ENCODE measurements at regions not wholly inside any gene's neighbourhood (a gene's known extent, or its start where the extent isn't known, plus 50 kb on each side); places are given as distances from the start of the nearest gene placed in this dataset.

DNA sequence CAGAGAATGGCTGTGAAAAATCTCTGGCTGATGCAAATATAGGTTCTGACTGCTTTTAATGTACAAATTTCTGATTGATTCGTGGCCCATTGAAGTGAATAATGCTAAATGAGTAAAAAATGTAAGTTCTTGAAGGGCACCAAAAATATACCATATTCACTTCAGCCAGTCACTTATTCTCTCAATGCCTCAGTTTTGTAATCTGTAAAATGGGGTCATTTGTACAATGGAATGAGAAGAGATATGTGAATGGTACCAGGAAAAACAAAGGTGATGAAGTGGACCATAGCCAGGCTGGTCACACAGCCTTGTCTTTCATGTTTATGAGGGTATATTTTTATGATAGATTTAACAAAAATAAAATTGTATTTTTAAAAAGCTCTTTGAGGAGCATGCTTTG lies 441.2 kb upstream of the NR3C2 start:
- H3K27ac Mint-ChIP-seq (ENCODE audit: unreplicated experiment): no peak overlapping the region
- TF ChIP-seq, protein P1, sequence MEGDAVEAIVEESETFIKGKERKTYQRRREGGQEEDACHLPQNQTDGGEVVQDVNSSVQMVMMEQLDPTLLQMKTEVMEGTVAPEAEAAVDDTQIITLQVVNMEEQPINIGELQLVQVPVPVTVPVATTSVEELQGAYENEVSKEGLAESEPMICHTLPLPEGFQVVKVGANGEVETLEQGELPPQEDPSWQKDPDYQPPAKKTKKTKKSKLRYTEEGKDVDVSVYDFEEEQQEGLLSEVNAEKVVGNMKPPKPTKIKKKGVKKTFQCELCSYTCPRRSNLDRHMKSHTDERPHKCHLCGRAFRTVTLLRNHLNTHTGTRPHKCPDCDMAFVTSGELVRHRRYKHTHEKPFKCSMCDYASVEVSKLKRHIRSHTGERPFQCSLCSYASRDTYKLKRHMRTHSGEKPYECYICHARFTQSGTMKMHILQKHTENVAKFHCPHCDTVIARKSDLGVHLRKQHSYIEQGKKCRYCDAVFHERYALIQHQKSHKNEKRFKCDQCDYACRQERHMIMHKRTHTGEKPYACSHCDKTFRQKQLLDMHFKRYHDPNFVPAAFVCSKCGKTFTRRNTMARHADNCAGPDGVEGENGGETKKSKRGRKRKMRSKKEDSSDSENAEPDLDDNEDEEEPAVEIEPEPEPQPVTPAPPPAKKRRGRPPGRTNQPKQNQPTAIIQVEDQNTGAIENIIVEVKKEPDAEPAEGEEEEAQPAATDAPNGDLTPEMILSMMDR (IDR thresholded peaks at IDR 0.05): no peak
- no peak for DNase-seq (ENCODE audit: extremely low spot score, unreplicated experiment)

DNA sequence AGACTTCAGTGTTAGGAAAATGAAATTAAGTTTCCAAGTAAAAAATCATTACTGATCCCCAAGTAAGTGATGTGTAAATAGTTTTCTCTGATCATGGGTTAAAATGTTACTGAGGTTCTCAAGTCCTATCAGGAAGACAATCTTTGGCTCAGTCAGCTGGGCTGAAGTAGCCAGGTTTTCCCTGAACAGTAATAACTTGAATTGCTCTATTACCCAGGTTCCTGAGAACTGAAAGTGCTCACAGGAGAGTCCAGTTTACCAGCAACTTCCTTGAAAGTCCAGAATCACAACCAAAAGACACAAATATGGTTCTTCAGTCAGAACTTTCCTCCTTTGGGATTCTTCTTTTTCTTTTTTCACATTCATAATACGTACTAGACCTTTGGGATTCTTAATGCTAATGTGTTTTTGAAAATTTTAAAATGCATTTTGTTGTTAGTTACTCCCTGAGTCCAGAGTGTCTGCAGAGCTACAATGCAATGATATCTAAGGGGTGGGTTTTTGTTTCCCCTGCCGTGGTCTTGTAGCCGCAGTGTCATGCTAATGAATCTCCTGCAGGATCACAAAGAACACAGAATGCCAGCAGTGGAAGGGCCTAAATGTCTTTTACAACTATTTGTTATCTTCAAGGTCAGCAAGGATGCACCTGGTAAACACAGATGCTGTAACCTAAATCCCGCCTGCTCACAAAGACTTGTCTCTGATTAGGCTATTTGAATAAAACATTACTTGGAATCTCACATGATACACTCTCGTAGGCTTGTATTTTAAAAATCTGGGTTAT lies 439.8 kb upstream of the NR3C2 start:
- TF ChIP-seq, protein P1 (IDR thresholded peaks at IDR 0.05): no peak
- Mint-ChIP-seq H3K9me3 (ENCODE audit: unreplicated experiment) (no peaks in the 10 kb centered on the region), H3K27me3 (ENCODE audit: unreplicated experiment) (no peaks in the 10 kb centered on the region)

More for the DNA sequence above, 441.2 kb upstream of the NR3C2 start:
- Mint-ChIP-seq H3K27me3 (ENCODE audit: unreplicated experiment) (no peaks in the 10 kb centered on the region), H3K4me1 (ENCODE audit: unreplicated experiment) (no peaks in the 10 kb centered on the region), H3K4me3 (ENCODE audit: unreplicated experiment) (no peak overlapping the region), H3K36me3 (ENCODE audit: unreplicated experiment) (no peaks in the 10 kb centered on the region), H3K9me3 (ENCODE audit: unreplicated experiment) (no peaks in the 10 kb centered on the region)

GRCh38 chr4:148874331-148874730 lies 432.1 kb upstream of the NR3C2 start:
- H3K4me3 Mint-ChIP-seq (ENCODE audit: unreplicated experiment): no peak overlapping the region
- H3K9me3 Mint-ChIP-seq (ENCODE audit: unreplicated experiment): no peaks in the 10 kb centered on the region
- H3K36me3 Mint-ChIP-seq (ENCODE audit: unreplicated experiment): no peaks in the 10 kb centered on the region
- no peaks in the 10 kb centered on the region for H3K27me3 Mint-ChIP-seq (ENCODE audit: unreplicated experiment)
- TF ChIP-seq, protein P1 (IDR thresholded peaks at IDR 0.05): no peak
- no peak for DNase-seq (ENCODE audit: extremely low spot score, unreplicated experiment)
- no peak overlapping the region for H3K27ac Mint-ChIP-seq (ENCODE audit: unreplicated experiment)
- H3K4me1 Mint-ChIP-seq (ENCODE audit: unreplicated experiment): no peaks in the 10 kb centered on the region

More for the DNA sequence above, 439.8 kb upstream of the NR3C2 start:
- Mint-ChIP-seq H3K4me3 (ENCODE audit: unreplicated experiment) (no peak overlapping the region), H3K36me3 (ENCODE audit: unreplicated experiment) (no peaks in the 10 kb centered on the region), H3K27ac (ENCODE audit: unreplicated experiment) (no peak overlapping the region), H3K4me1 (ENCODE audit: unreplicated experiment) (no peaks in the 10 kb centered on the region)
- no peak for DNase-seq (ENCODE audit: extremely low spot score, unreplicated experiment)

DNA sequence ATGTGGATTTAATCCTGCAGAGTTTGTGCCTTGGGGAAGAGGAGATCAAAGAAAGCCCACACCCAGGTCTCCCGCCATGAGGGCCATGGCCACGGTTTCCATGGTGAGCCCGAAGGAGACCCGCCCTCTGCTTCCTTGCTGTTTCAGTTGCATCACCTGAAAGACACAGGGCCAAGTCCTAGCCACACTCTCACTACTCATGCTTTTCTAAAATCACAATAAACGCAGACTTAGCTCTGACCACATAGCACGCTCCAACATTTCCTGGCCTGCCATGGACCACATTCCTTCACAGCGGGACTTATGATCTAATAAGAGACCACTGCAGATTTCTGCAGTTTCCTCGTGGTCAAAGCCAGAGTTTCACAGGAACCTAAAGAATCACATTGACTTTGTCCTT lies 426.0 kb upstream of the NR3C2 start:
- TF ChIP-seq, protein P1 (IDR thresholded peaks at IDR 0.05): no peak
- Mint-ChIP-seq H3K27me3 (ENCODE audit: unreplicated experiment) (no peaks in the 10 kb centered on the region), H3K27ac (ENCODE audit: unreplicated experiment) (no peak overlapping the region), H3K4me3 (ENCODE audit: unreplicated experiment) (no peak overlapping the region), H3K36me3 (ENCODE audit: unreplicated experiment) (no peaks in the 10 kb centered on the region), H3K4me1 (ENCODE audit: unreplicated experiment) (no peaks in the 10 kb centered on the region), H3K9me3 (ENCODE audit: unreplicated experiment) (peaks cover 3% of the 10 kb centered on the region)
- DNase-seq (ENCODE audit: extremely low spot score, unreplicated experiment): no peak

- Mint-ChIP-seq H3K36me3 (ENCODE audit: unreplicated experiment) (no peaks in the 10 kb centered on the region), H3K27me3 (ENCODE audit: unreplicated experiment) (no peaks in the 10 kb centered on the region), H3K27ac (ENCODE audit: unreplicated experiment) (no peak overlapping the region), H3K4me1 (ENCODE audit: unreplicated experiment) (no peaks in the 10 kb centered on the region), H3K4me3 (ENCODE audit: unreplicated experiment) (no peak overlapping the region), H3K9me3 (ENCODE audit: unreplicated experiment) (peaks cover 3% of the 10 kb centered on the region)
- no peak for DNase-seq (ENCODE audit: extremely low spot score, unreplicated experiment)
- TF ChIP-seq, protein P1 (IDR thresholded peaks at IDR 0.05): no peak
Measured at GRCh38 chr4:148866666-148867065, 424.5 kb upstream of the NR3C2 start.

All from osteocyte (in vitro differentiated cells).